GM10266 (cell line): ENCODE measurements at regions not wholly inside any gene's neighbourhood (a gene's known extent, or its start where the extent isn't known, plus 50 kb on each side); places are given as distances from the start of the nearest gene placed in this dataset.

ENCODE experiments used
- DNase-seq: peaks from one replicate; pipeline ENCODE4 v3.0.0; 2012; ENCODE audit errors: extremely low spot score
- TF ChIP-seq, protein P1 (sequence below): IDR thresholded peaks from 2 replicates; pipeline ENCODE4 v1.5.1; 2012; ENCODE audit warnings: mild to moderate bottlenecking, low read depth; ENCODE audit not compliant: control insufficient read depth, insufficient read depth; ENCODE audit errors: missing control alignments

- TF ChIP-seq, protein P1, sequence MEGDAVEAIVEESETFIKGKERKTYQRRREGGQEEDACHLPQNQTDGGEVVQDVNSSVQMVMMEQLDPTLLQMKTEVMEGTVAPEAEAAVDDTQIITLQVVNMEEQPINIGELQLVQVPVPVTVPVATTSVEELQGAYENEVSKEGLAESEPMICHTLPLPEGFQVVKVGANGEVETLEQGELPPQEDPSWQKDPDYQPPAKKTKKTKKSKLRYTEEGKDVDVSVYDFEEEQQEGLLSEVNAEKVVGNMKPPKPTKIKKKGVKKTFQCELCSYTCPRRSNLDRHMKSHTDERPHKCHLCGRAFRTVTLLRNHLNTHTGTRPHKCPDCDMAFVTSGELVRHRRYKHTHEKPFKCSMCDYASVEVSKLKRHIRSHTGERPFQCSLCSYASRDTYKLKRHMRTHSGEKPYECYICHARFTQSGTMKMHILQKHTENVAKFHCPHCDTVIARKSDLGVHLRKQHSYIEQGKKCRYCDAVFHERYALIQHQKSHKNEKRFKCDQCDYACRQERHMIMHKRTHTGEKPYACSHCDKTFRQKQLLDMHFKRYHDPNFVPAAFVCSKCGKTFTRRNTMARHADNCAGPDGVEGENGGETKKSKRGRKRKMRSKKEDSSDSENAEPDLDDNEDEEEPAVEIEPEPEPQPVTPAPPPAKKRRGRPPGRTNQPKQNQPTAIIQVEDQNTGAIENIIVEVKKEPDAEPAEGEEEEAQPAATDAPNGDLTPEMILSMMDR, result no peak
- DNase-seq, result no peak
Measured at GRCh38 chr5:91222482-91222881, 160.6 kb downstream of the ARRDC3 start.

GRCh38 chr5:91221917-91222316, 161.2 kb downstream of the ARRDC3 start:
- no peak for DNase-seq
- TF ChIP-seq, protein P1, result no peak

DNA sequence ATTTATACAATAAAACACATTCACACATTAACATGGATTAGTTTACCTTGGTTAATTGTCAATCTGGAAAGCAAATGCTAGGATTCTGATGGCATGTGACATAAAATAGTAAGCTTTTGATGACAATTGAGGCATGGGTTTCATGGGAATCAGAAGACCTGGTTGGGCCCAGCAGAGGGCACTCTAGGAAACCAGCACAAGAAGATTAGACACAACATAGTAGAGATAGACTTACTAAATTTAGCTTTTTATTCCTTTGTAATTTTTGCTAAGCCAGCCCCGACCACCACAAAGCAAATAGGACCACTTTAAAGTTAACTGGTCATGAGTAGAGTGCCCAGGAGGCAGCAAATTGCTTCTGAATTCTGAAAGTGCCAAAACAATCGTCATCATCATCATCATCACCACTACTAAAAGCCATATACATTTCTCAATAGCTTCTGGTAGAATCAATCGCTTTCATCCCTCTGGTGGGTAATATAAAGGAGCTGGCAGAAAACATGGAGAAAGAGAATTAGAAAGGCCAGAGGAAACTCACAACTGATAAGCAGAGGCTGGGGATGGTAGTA, 163.2 kb downstream of the ARRDC3 start:
- TF ChIP-seq, protein P1, result peak; percentile 38
- peak; percentile 23 for DNase-seq

DNA sequence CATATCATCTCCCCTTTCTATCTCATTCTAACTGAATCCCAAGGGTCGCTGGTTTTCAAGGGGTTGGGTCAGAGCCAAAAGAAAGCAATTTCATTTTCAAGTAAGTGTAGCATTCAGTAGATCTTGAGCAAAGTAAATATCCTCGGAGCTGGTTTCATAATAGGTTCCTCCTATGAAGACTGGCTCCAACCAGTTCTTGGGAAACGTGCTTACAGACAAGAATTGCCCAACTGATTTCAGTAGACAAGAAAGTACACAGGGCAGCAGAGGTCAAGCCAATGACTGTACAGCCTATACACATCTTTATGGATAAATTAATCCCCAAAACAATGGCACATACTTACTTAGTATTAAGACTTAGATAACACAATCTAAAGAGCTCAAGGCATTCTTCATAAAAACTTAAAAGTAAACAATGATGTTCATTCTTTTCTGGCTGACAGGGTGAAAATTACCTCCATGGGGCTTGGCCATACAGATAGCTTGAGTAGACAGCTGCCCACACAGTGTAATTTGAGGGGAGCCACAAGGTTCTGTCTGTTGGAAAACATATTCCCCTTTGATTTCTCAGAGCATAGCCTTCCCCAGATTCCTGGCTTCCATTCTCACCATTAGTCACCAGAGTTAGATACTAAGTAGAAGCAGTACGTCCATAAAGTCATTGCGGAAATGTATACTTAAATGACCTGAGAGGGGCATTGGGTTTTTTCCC, 163.9 kb downstream of the ARRDC3 start:
- TF ChIP-seq, protein P1, result no peak
- no peak for DNase-seq

GRCh38 chr5:91217859-91218258, 165.3 kb downstream of the ARRDC3 start:
- TF ChIP-seq, protein P1, result no peak

DNA sequence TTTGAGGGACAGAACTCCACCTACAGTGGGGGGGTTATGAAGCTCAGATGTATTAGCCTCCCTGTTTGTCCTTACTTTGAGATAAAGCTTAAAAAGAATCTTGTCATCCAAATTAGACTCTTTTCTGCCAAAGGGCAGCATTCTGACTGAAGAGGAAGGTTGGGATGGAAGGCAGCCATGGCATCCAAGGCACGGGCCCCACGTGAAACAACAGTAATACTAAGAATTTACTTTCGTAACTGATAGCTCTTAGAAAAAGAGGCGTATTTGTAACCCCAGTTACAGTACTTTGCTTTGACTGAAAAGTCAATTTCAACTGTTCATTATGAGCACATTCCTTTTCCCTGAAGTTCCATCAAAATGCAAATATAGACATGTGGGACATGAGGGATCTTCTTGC, 168.5 kb downstream of the ARRDC3 start:
- TF ChIP-seq, protein P1, result no peak
- DNase-seq, result no peak

More at GRCh38 chr5:91217859-91218258, 165.3 kb downstream of the ARRDC3 start:
- DNase-seq, result no peak
